Prostate gland (tissue), 2 donors: ENCODE measurements at regions not wholly inside any gene's neighbourhood (a gene's known extent, or its start where the extent isn't known, plus 50 kb on each side); places are given as distances from the start of the nearest gene placed in this dataset.

ENCODE experiments used
- CTCF ChIP-seq, 4 experiments: fragments of 200-600 bp in 2 of 4; fragments of 450-650 bp in 2 of 4; sonication (generic) in 2 of 4; IDR thresholded peaks; 1 replicate in 3 of 4; 2 replicates in 1 of 4; pipeline ENCODE4 v1.5.1; 2016 to 2019; ENCODE audit warnings: antibody characterized with exemption in 4 of 4, mild to moderate bottlenecking in 2 of 4, moderate library complexity in 2 of 4
- POLR2A ChIP-seq: fragments of 450-650 bp; IDR thresholded peaks from one replicate; pipeline ENCODE4 v1.6.1; 2016; ENCODE audit warnings: antibody characterized with exemption, mild to moderate bottlenecking
- POLR2AphosphoS5 ChIP-seq: sonication (generic); formaldehyde crosslinking; IDR thresholded peaks from one replicate; pipeline ENCODE4 v1.6.1; 2017; ENCODE audit warnings: antibody characterized with exemption

GRCh38 chr4:127545271-127545670 is 87.5 kb upstream of the INTU start:
- TF ChIP-seq CTCF (IDR thresholded peaks at IDR 0.05) (no peak), POLR2A (no peak), POLR2AphosphoS5 (no peak)
